CD14-positive monocyte (primary cell): ENCODE measurements at regions not wholly inside any gene's neighbourhood (a gene's known extent, or its start where the extent isn't known, plus 50 kb on each side); places are given as distances from the start of the nearest gene placed in this dataset.

ENCODE experiments used
- DNase-seq, 3 donors: peaks; one replicate each; pipeline ENCODE4 v3.0.0-alpha.2; 2011 to 2022
- H2AFZ ChIP-seq: 2 replicates; pipeline ENCODE4 v1.6.0; 2012; ENCODE audit warnings: mild to moderate bottlenecking, low read depth, low read length, inconsistent platforms; ENCODE audit not compliant: insufficient read depth, poor library complexity, severe bottlenecking
- H3K27ac ChIP-seq, 2 donors: 1 replicate in 1 of 2; 2 replicates in 1 of 2; pipeline ENCODE4 v1.5.1; 2012 to 2013; ENCODE audit warnings: low read length in 2 of 2, control low read depth in 1 of 2, inconsistent platforms in 1 of 2, low read depth in 1 of 2, mild to moderate bottlenecking in 1 of 2
- H3K27me3 ChIP-seq, 2 donors: one replicate each; pipeline versions ENCODE4 v1.6.0 to v1.6.1; 2011 to 2013; ENCODE audit warnings: low read length in 2 of 2; ENCODE audit not compliant: control insufficient read depth in 2 of 2, insufficient read depth in 2 of 2
- H3K36me3 ChIP-seq, 2 donors: replicated peaks in 1 of 2; 1 replicate in 1 of 2; 2 replicates in 1 of 2; pipeline versions ENCODE4 v1.5.1 to v1.6.1; 2012 to 2013; ENCODE audit warnings: low read length in 2 of 2, control low read depth in 1 of 2, inconsistent platforms in 1 of 2, mild to moderate bottlenecking in 1 of 2; ENCODE audit not compliant: insufficient read depth in 2 of 2, control insufficient read depth in 1 of 2
- H3K4me1 ChIP-seq, 2 donors: 1 replicate in 1 of 2; 2 replicates in 1 of 2; pipeline versions ENCODE4 v1.5.1 to v1.6.1; 2012 to 2013; ENCODE audit warnings: low read length in 2 of 2, control low read depth in 1 of 2, inconsistent platforms in 1 of 2, mild to moderate bottlenecking in 1 of 2, moderate library complexity in 1 of 2; ENCODE audit not compliant: insufficient read depth in 2 of 2, control insufficient read depth in 1 of 2
- H3K4me2 ChIP-seq: replicated peaks from 2 replicates; pipeline ENCODE3; 2012; ENCODE audit warnings: low read length, moderate library complexity, mild to moderate bottlenecking; ENCODE audit not compliant: poor library complexity, severe bottlenecking; ENCODE audit errors: extremely low read depth
- H3K4me3 ChIP-seq, 3 experiments: fragments of 200-600 bp in 1 of 3; sonication (generic) in 1 of 3; replicated peaks in 1 of 3; 1 replicate in 2 of 3; 2 replicates in 1 of 3; pipeline ENCODE4 v1.5.1; 2011 to 2013; ENCODE audit warnings: low read length in 3 of 3, mild to moderate bottlenecking in 3 of 3, control low read depth in 2 of 3, low read depth in 2 of 3, inconsistent platforms in 1 of 3, moderate library complexity in 1 of 3
- H3K79me2 ChIP-seq: 2 replicates; pipeline ENCODE4 v1.6.0; 2012; ENCODE audit warnings: mild to moderate bottlenecking, control low read depth, inconsistent platforms, low read length, moderate library complexity; ENCODE audit not compliant: insufficient read depth
- H3K9ac ChIP-seq: 2 replicates; pipeline ENCODE4 v1.6.0; 2017; ENCODE audit warnings: low read length, mild to moderate bottlenecking; ENCODE audit not compliant: insufficient read depth, poor library complexity, severe bottlenecking
- H3K9me3 ChIP-seq, 2 donors: replicated peaks in 1 of 2; 1 replicate in 1 of 2; 2 replicates in 1 of 2; pipeline versions ENCODE4 v1.5.1 to v1.6.1; 2012 to 2013; ENCODE audit warnings: low read length in 2 of 2, control low read depth in 1 of 2; ENCODE audit not compliant: control insufficient read depth in 1 of 2, insufficient read depth in 1 of 2
- H4K20me1 ChIP-seq: 2 replicates; pipeline ENCODE4 v1.6.0; 2012; ENCODE audit warnings: mild to moderate bottlenecking, low read length, control low read depth, moderate library complexity; ENCODE audit not compliant: insufficient read depth
- H3K27ac Mint-ChIP-seq, 7 donors: one replicate each; pipeline ENCODE4 v1.8.0; 2020; ENCODE audit warnings: mild to moderate bottlenecking in 7 of 7, mixed read lengths in 7 of 7, moderate library complexity in 6 of 7, inconsistent platforms in 2 of 7
- H3K27me3 Mint-ChIP-seq, 3 donors: one replicate each; pipeline ENCODE4 v1.8.0; 2021 to 2022; ENCODE audit warnings: low read depth in 3 of 3, mild to moderate bottlenecking in 3 of 3, mixed read lengths in 3 of 3, moderate library complexity in 3 of 3, inconsistent platforms in 1 of 3
- H3K36me3 Mint-ChIP-seq, 2 donors: one replicate each; pipeline ENCODE4 v1.8.0; 2020; ENCODE audit warnings: mixed read lengths in 2 of 2, inconsistent platforms in 1 of 2, mild to moderate bottlenecking in 1 of 2
- H3K4me1 Mint-ChIP-seq: one replicate; pipeline ENCODE4 v1.8.0; 2020; ENCODE audit warnings: mild to moderate bottlenecking, mixed read lengths
- H3K4me3 Mint-ChIP-seq, 2 donors: one replicate each; pipeline ENCODE4 v1.8.0; 2020; ENCODE audit warnings: mild to moderate bottlenecking in 2 of 2, mixed read lengths in 2 of 2, moderate library complexity in 1 of 2
- H3K9me3 Mint-ChIP-seq, 7 donors: one replicate each; pipeline ENCODE4 v1.8.0; 2020 to 2022; ENCODE audit warnings: mixed read lengths in 7 of 7, mild to moderate bottlenecking in 6 of 7, moderate library complexity in 6 of 7, inconsistent platforms in 2 of 7
- CTCF ChIP-seq: fragments of 200-600 bp; IDR thresholded peaks from one replicate; pipeline ENCODE4 v1.8.0; 2022; ENCODE audit warnings: antibody characterized with exemption, mild to moderate bottlenecking
- WGBS: methylation state at CpG from one replicate; pipeline ENCODE4 v1.1.5; 2013; ENCODE audit warnings: missing lambda C conversion rate; ENCODE audit not compliant: insufficient coverage; 5-methylcytosine and 5-hydroxymethylcytosine counted together
- intact Hi-C, 2 donors: fragments of 100-400 bp; cut with micrococcal nuclease; formaldehyde crosslinking; loops; one replicate each; pipeline versions ENCODE4 v1.15.0 to v1.15.1; 2023

- intact Hi-C loops, result loop anchor here in 1 of 2 donors (5.0 kb wide), 1 partner anchor 39 kb away; no protein-coding TSS in a partner anchor
- TF ChIP-seq CTCF, result no peak
- H3K79me2 ChIP-seq, result no peaks in the 10 kb centered on the region
- Mint-ChIP-seq H3K4me1 (peaks cover 5% of the 10 kb centered on the region), H3K36me3 (no peaks in the 10 kb centered on the region), H3K27ac (no peak overlapping the region), H3K27me3 (peaks cover 0 to 3% (median 1%) of the 10 kb centered on the region in 3 donors), H3K9me3 (peaks cover 0 to 5% (median 0%) of the 10 kb centered on the region in 7 donors), H3K4me3 (no peak overlapping the region)
- H3K27me3 ChIP-seq, result no peaks in the 10 kb centered on the region
- H4K20me1 ChIP-seq, result no peaks in the 10 kb centered on the region
- no peak overlapping the region for H3K9ac ChIP-seq
- no peak overlapping the region for H2AFZ ChIP-seq
- H3K4me3 ChIP-seq, result no peak overlapping the region
- H3K4me1 ChIP-seq, result no peaks in the 10 kb centered on the region
- no peak overlapping the region for H3K4me2 ChIP-seq
- no peak overlapping the region for H3K27ac ChIP-seq
- DNase-seq, result no peak
- H3K9me3 ChIP-seq, result no peaks in the 10 kb centered on the region
- no peaks in the 10 kb centered on the region for H3K36me3 ChIP-seq
Measured at GRCh38 chr15:81780966-81781365, 264.9 kb downstream of the MEX3B start.

GRCh38 chr15:81779181-81779580, 266.6 kb downstream of the MEX3B start:
- WGBS, result 100% methylated on average over 1 of the region's 2 CpGs

More at GRCh38 chr15:81779181-81779580, 266.6 kb downstream of the MEX3B start:
- no peak for TF ChIP-seq CTCF
- no peak overlapping the region for H3K4me3 ChIP-seq
- H3K79me2 ChIP-seq, result no peaks in the 10 kb centered on the region
- H3K36me3 ChIP-seq, result no peaks in the 10 kb centered on the region
- H3K4me1 ChIP-seq, result no peaks in the 10 kb centered on the region
- no peak overlapping the region for H3K4me3 Mint-ChIP-seq
- H3K27ac ChIP-seq, result no peak overlapping the region
- H3K4me1 Mint-ChIP-seq, result peaks cover 5% of the 10 kb centered on the region
- H3K4me2 ChIP-seq, result no peak overlapping the region
- H3K27me3 Mint-ChIP-seq, result peaks cover 0 to 3% (median 0%) of the 10 kb centered on the region in 3 donors
- no peaks in the 10 kb centered on the region for H3K9me3 ChIP-seq
- no peak overlapping the region for H3K27ac Mint-ChIP-seq
- no peaks in the 10 kb centered on the region for H3K27me3 ChIP-seq
- no peaks in the 10 kb centered on the region for H4K20me1 ChIP-seq
- no peak for DNase-seq
- no peak overlapping the region for H3K9ac ChIP-seq
- intact Hi-C loops, result no loop called here
- H3K36me3 Mint-ChIP-seq, result no peaks in the 10 kb centered on the region
- peaks cover 0 to 3% (median 0%) of the 10 kb centered on the region in 7 donors for H3K9me3 Mint-ChIP-seq
- no peak overlapping the region for H2AFZ ChIP-seq
